IMR-90 (cell line): ENCODE measurements at regions not wholly inside any gene's neighbourhood (a gene's known extent, or its start where the extent isn't known, plus 50 kb on each side); places are given as distances from the start of the nearest gene placed in this dataset.

ENCODE experiments used
- ATAC-seq: fragments of 200-7000 bp; cut with Tn5 transposase; 2 replicates; pipeline ENCODE4 v1.9.1; 2020; ENCODE audit warnings: low read depth, mild to moderate bottlenecking, moderate library complexity
- BruUV-seq: library from RNA; stranded (reverse); fragments of 400-500 nt; replicated peaks from 2 replicates; lab custom pipeline; 2021; lab: Mats Ljungman, UMichigan
- CTCF ChIA-PET: fragments of 300-600 bp; formaldehyde crosslinking; extraction: SDS; loops from one replicate; lab custom pipeline; 2021; ENCODE audit warnings: antibody characterized with exemption; lab: Yijun Ruan, JAX
- POLR2A ChIA-PET: fragments of 300-600 bp; sonication (Branson Sonifier 250); formaldehyde crosslinking; loops from one replicate; lab custom pipeline; 2022; ENCODE audit warnings: antibody characterized with exemption; ENCODE audit not compliant: unreplicated experiment; lab: Charles Lee
- DNase-seq: peaks from one replicate; pipeline ENCODE4 v3.0.0; 2013
- H2AFZ ChIP-seq: replicated peaks from 2 replicates; pipeline ENCODE3; 2013; ENCODE audit warnings: low read length, mild to moderate bottlenecking; ENCODE audit not compliant: poor library complexity
- H2AK5ac ChIP-seq: 2 replicates; pipeline ENCODE4 v1.6.1; 2013; ENCODE audit warnings: low read depth, low read length, inconsistent platforms
- H2AK9ac ChIP-seq: replicated peaks from 2 replicates; pipeline ENCODE3; 2013; ENCODE audit warnings: mild to moderate bottlenecking, low read depth, low read length, moderate library complexity; ENCODE audit not compliant: poor library complexity
- H2BK120ac ChIP-seq: 2 replicates; pipeline ENCODE4 v1.6.1; 2013; ENCODE audit warnings: low read depth, low read length, inconsistent platforms
- H2BK15ac ChIP-seq: 3 replicates; pipeline ENCODE4 v1.6.1; 2013; ENCODE audit warnings: low read depth, low read length, inconsistent platforms
- H2BK20ac ChIP-seq: 2 replicates; pipeline ENCODE4 v1.6.1; 2013; ENCODE audit warnings: low read depth, mild to moderate bottlenecking, inconsistent platforms, low read length, moderate library complexity
- H2BK5ac ChIP-seq: 2 replicates; pipeline ENCODE4 v1.6.1; 2013; ENCODE audit warnings: mild to moderate bottlenecking, low read depth, low read length, inconsistent platforms; ENCODE audit not compliant: poor library complexity, severe bottlenecking
- H3K14ac ChIP-seq: replicated peaks from 2 replicates; pipeline ENCODE4 v1.6.1; 2013; ENCODE audit warnings: low read depth, low read length, inconsistent platforms
- H3K18ac ChIP-seq: 2 replicates; pipeline ENCODE4 v1.6.1; 2013; ENCODE audit warnings: low read depth, low read length, control low read depth
- H3K23ac ChIP-seq: 2 replicates; pipeline ENCODE4 v1.6.1; 2013; ENCODE audit warnings: low read depth, low read length, inconsistent platforms
- H3K27ac ChIP-seq: 2 replicates; pipeline ENCODE4 v1.5.1; 2013; ENCODE audit warnings: mild to moderate bottlenecking, control low read depth, low read length; ENCODE audit not compliant: insufficient read depth
- H3K27me3 ChIP-seq: 2 replicates; pipeline ENCODE4 v1.6.1; 2013; ENCODE audit warnings: low read length; ENCODE audit not compliant: control insufficient read depth, insufficient read depth
- H3K36me3 ChIP-seq: 2 replicates; pipeline ENCODE4 v1.6.1; 2013; ENCODE audit warnings: low read length, mixed read lengths; ENCODE audit not compliant: control insufficient read depth, insufficient read depth
- H3K4ac ChIP-seq: 2 replicates; pipeline ENCODE4 v1.6.1; 2013; ENCODE audit warnings: low read depth, low read length, inconsistent platforms
- H3K4me1 ChIP-seq: 2 replicates; pipeline ENCODE4 v1.6.1; 2013; ENCODE audit warnings: low read length, mixed read lengths; ENCODE audit not compliant: control insufficient read depth, insufficient read depth
- H3K4me2 ChIP-seq: 2 replicates; pipeline ENCODE4 v1.6.1; 2013; ENCODE audit warnings: low read depth, mild to moderate bottlenecking, control low read depth, low read length, moderate library complexity
- H3K4me3 ChIP-seq: 2 replicates; pipeline ENCODE4 v1.5.1; 2013; ENCODE audit warnings: low read depth, mild to moderate bottlenecking, control low read depth, low read length, moderate library complexity; ENCODE audit not compliant: insufficient read depth
- H3K56ac ChIP-seq: 2 replicates; pipeline ENCODE4 v1.6.1; 2013; ENCODE audit warnings: low read length, inconsistent platforms; ENCODE audit not compliant: insufficient read depth; ENCODE audit errors: extremely low read depth
- H3K79me1 ChIP-seq, 2 experiments: 2 replicates each; pipeline ENCODE4 v1.6.1; 2013; ENCODE audit warnings: low read length in 2 of 2, inconsistent platforms in 1 of 2, low read depth in 1 of 2
- H3K9ac ChIP-seq: 2 replicates; pipeline ENCODE4 v1.6.1; 2013; ENCODE audit warnings: low read depth, low read length, control low read depth
- H3K9me1 ChIP-seq: 2 replicates; pipeline ENCODE4 v1.6.1; 2013; ENCODE audit warnings: low read length, inconsistent platforms; ENCODE audit not compliant: insufficient read depth
- H3K9me3 ChIP-seq: 2 replicates; pipeline ENCODE4 v1.6.1; 2013; ENCODE audit warnings: low read length; ENCODE audit not compliant: control insufficient read depth, insufficient read depth
- H4K20me1 ChIP-seq: 2 replicates; pipeline ENCODE4 v1.6.1; 2013; ENCODE audit warnings: low read length, inconsistent platforms; ENCODE audit not compliant: insufficient read depth
- H4K5ac ChIP-seq: 2 replicates; pipeline ENCODE4 v1.6.1; 2013; ENCODE audit warnings: mild to moderate bottlenecking, low read depth, low read length, control low read depth
- H4K8ac ChIP-seq, 2 experiments: 2 replicates each; pipeline ENCODE4 v1.6.1; 2013; ENCODE audit warnings: low read depth in 2 of 2, low read length in 2 of 2, control low read depth in 1 of 2, inconsistent platforms in 1 of 2
- H4K91ac ChIP-seq: 2 replicates; pipeline ENCODE4 v1.6.1; 2013; ENCODE audit warnings: low read depth, low read length, inconsistent platforms; ENCODE audit not compliant: insufficient read depth
- CEBPB ChIP-seq: IDR thresholded peaks from 2 replicates; pipeline ENCODE4 v1.6.1; 2012; ENCODE audit warnings: low read depth, low read length, improper control_type of control experiment
- CHD1 ChIP-seq: IDR thresholded peaks from 2 replicates; pipeline ENCODE4 v1.6.1; 2012; ENCODE audit warnings: low read depth, low read length, improper control_type of control experiment
- CTCF ChIP-seq: conservative IDR thresholded peaks from 2 replicates; pipeline ENCODE4 v1.5.1; 2012; ENCODE audit warnings: mild to moderate bottlenecking, low read depth, low read length, improper control_type of control experiment
- ELK1 ChIP-seq: fragments of 150-350 bp; IDR thresholded peaks from 2 replicates; pipeline ENCODE4 v1.6.1; 2016; ENCODE audit warnings: low read depth, mild to moderate bottlenecking, low read length, moderate library complexity, borderline replicate concordance
- FOS ChIP-seq: fragments of 150-350 bp; IDR thresholded peaks from 2 replicates; pipeline ENCODE4 v1.6.1; 2016; ENCODE audit warnings: low read depth, low read length
- MAFK ChIP-seq: IDR thresholded peaks from 2 replicates; pipeline ENCODE4 v1.6.1; 2012; ENCODE audit warnings: low read depth, low read length, improper control_type of control experiment
- MAZ ChIP-seq: IDR thresholded peaks from 2 replicates; pipeline ENCODE4 v1.6.1; 2012; ENCODE audit warnings: low read depth, mild to moderate bottlenecking, low read length, improper control_type of control experiment, moderate library complexity, borderline replicate concordance
- POLR2A ChIP-seq: IDR thresholded peaks from 2 replicates; pipeline ENCODE4 v1.6.1; 2012; ENCODE audit warnings: mild to moderate bottlenecking, low read depth, low read length
- RAD21 ChIP-seq: IDR thresholded peaks from 2 replicates; pipeline ENCODE4 v1.6.1; 2012; ENCODE audit warnings: low read length, improper control_type of control experiment
- SMC3 ChIP-seq: fragments of 150-350 bp; IDR thresholded peaks from 2 replicates; pipeline ENCODE4 v1.6.1; 2016; ENCODE audit warnings: low read depth, mild to moderate bottlenecking, antibody characterized with exemption, low read length, moderate library complexity
- whole genome bisulfite sequencing, 2 experiments: methylation state at CpG; one replicate each; pipeline versions ENCODE4 v1.1.5 to v1.1.7; 2013; ENCODE audit warnings: missing lambda C conversion rate in 2 of 2; ENCODE audit not compliant: insufficient read length in 1 of 2; ENCODE audit errors: extremely low coverage in 2 of 2; 5-methylcytosine and 5-hydroxymethylcytosine counted together
- dilution Hi-C: fragments of 300-500 bp; cut with HindIII; formaldehyde crosslinking; loops from one replicate; pipeline ENCODE4 v1.14.3; 2018; ENCODE audit warnings: low sequenced_read_pairs; ENCODE audit not compliant: unreplicated experiment
- in situ Hi-C: fragments of 300-500 bp; cut with MboI; formaldehyde crosslinking; loops from 3 replicates; pipeline ENCODE4 v1.14.3; 2019; ENCODE audit warnings: low sequenced_read_pairs, inconsistent platforms, mixed read lengths
- intact Hi-C: fragments of 100-400 bp; cut with micrococcal nuclease; formaldehyde crosslinking; loops from 2 replicates; pipeline ENCODE4 v1.10.0; 2022

- Histone ChIP-seq H2BK5ac (no peak overlapping the region), H3K27ac (no peak overlapping the region), H3K56ac (no peak overlapping the region), H2AK5ac (no peak overlapping the region), H3K27me3 (no peaks in the 10 kb centered on the region), H3K4me1 (peaks cover 4% of the 10 kb centered on the region), H4K8ac (no peak overlapping the region), H3K9me1 (no peaks in the 10 kb centered on the region), H3K4ac (no peak overlapping the region), H3K36me3 (no peaks in the 10 kb centered on the region), H3K4me3 (no peak overlapping the region), H4K20me1 (no peaks in the 10 kb centered on the region), H2BK120ac (no peak overlapping the region), H4K5ac (no peak overlapping the region), H2BK15ac (no peak overlapping the region), H3K18ac (no peak overlapping the region), H2AFZ (no peak overlapping the region), H2AK9ac (no peak overlapping the region), H3K23ac (no peak overlapping the region), H3K9me3 (no peaks in the 10 kb centered on the region), H3K79me1 (no peaks in the 10 kb centered on the region), H3K4me2 (no peak overlapping the region), H3K14ac (no peak overlapping the region), H3K9ac (no peak overlapping the region), H4K91ac (no peak overlapping the region), H2BK20ac (no peak overlapping the region)
- POLR2A ChIA-PET, result no interaction called here
- dilution Hi-C loops, result no loop called here
- intact Hi-C loops, result no loop called here
- DNase-seq (no peak), ATAC-seq (no peak)
- no TSS peak for BruUV-seq
- no CpG with 5 or more reads among the region's 3 CpGs for WGBS, 2 experiments
- no peak for TF ChIP-seq ELK1
- TF ChIP-seq MAZ, result no peak
- no peak for TF ChIP-seq POLR2A
- TF ChIP-seq SMC3, result no peak
- no peak for TF ChIP-seq CHD1
- no peak for TF ChIP-seq CTCF
- no peak for TF ChIP-seq RAD21
- TF ChIP-seq MAFK, result no peak
- TF ChIP-seq CEBPB, result no peak
- no peak for TF ChIP-seq FOS
- in situ Hi-C loops, result no loop called here
- CTCF ChIA-PET, result no interaction called here
Observed at GRCh38 chr12:67741270-67741669, 92.7 kb downstream of the DYRK2 start.
